SKM-1 treated with dmso at 0.1 percent for 144 hours (cell line): ENCODE measurements at regions not wholly inside any gene's neighbourhood (a gene's known extent, or its start where the extent isn't known, plus 50 kb on each side); places are given as distances from the start of the nearest gene placed in this dataset.
"Not testable (repeated sequence)": the region's sequence is repeated elsewhere in the genome, so short reads cannot be mapped to it uniquely, and the experiment has no call there.

ENCODE experiments used
- DNase-seq: peaks from one replicate; lab custom pipeline; 2025; ENCODE audit not compliant: unreplicated experiment; lab: John Stamatoyannopoulos, UW

GRCh38 chr12:46522071-46522470, 149.5 kb upstream of the SLC38A2 start:
- no peak for DNase-seq

GRCh38 chr12:46521145-46521544, 148.6 kb upstream of the SLC38A2 start:
- no peak for DNase-seq

- no peak for DNase-seq
Observed at GRCh38 chr12:46519407-46519806, 146.8 kb upstream of the SLC38A2 start.

GRCh38 chr12:46518729-46519128, 146.2 kb upstream of the SLC38A2 start:
- no peak for DNase-seq

GRCh38 chr12:46518169-46518568, 145.6 kb upstream of the SLC38A2 start:
- no peak for DNase-seq

- no peak for DNase-seq
Observed at GRCh38 chr12:46517579-46517962, 145.0 kb upstream of the SLC38A2 start.

GRCh38 chr12:46516933-46517578, 144.5 kb upstream of the SLC38A2 start:
- no peak for DNase-seq

- no peak for DNase-seq
Observed at GRCh38 chr12:46516238-46516932, 143.8 kb upstream of the SLC38A2 start.

GRCh38 chr12:46515829-46516228, 143.3 kb upstream of the SLC38A2 start:
- no peak for DNase-seq

GRCh38 chr12:46514886-46515285, 142.3 kb upstream of the SLC38A2 start:
- no peak for DNase-seq

GRCh38 chr12:46510257-46510656, 137.7 kb upstream of the SLC38A2 start:
- not testable (repeated sequence) for DNase-seq

- DNase-seq, result no peak
Observed at GRCh38 chr12:46509135-46509534, 136.6 kb upstream of the SLC38A2 start.

GRCh38 chr12:46508651-46509050, 136.1 kb upstream of the SLC38A2 start:
- DNase-seq, result no peak

- DNase-seq, result no peak
Observed at GRCh38 chr12:46507766-46508165, 135.2 kb upstream of the SLC38A2 start.

- DNase-seq, result no peak
Observed at GRCh38 chr12:46506961-46507360, 134.4 kb upstream of the SLC38A2 start.

GRCh38 chr12:46506198-46506597, 133.6 kb upstream of the SLC38A2 start:
- no peak for DNase-seq

GRCh38 chr12:46504494-46504893, 131.9 kb upstream of the SLC38A2 start:
- DNase-seq, result no peak

GRCh38 chr12:46503637-46504175, 131.1 kb upstream of the SLC38A2 start:
- no peak for DNase-seq

- DNase-seq, result no peak
Observed at GRCh38 chr12:46500673-46501072, 128.1 kb upstream of the SLC38A2 start.

GRCh38 chr12:46499901-46500300, 127.3 kb upstream of the SLC38A2 start:
- no peak for DNase-seq

- no peak for DNase-seq
Observed at GRCh38 chr12:46499226-46499625, 126.7 kb upstream of the SLC38A2 start.

GRCh38 chr12:46497739-46498138, 125.2 kb upstream of the SLC38A2 start:
- DNase-seq, result no peak

- DNase-seq, result no peak
Observed at GRCh38 chr12:46494424-46494823, 121.9 kb upstream of the SLC38A2 start.
